Mesothelial cell of epicardium (in vitro differentiated cells): ENCODE measurements at regions not wholly inside any gene's neighbourhood (a gene's known extent, or its start where the extent isn't known, plus 50 kb on each side); places are given as distances from the start of the nearest gene placed in this dataset.

Experiments
- DNase-seq, 2 experiments: peaks; one replicate each; pipeline ENCODE4 v3.0.0; 2021; ENCODE audit warnings: low spot score in 2 of 2; ENCODE audit not compliant: unreplicated experiment in 2 of 2
- H3K27ac Mint-ChIP-seq: 2 replicates; pipeline ENCODE4 v1.8.0; 2021; ENCODE audit warnings: mixed read lengths
- H3K27me3 Mint-ChIP-seq: 2 replicates; pipeline ENCODE4 v1.8.0; 2021; ENCODE audit warnings: low read depth, mixed read lengths
- H3K36me3 Mint-ChIP-seq: 2 replicates; pipeline ENCODE4 v1.8.0; 2021; ENCODE audit warnings: mixed read lengths
- H3K4me1 Mint-ChIP-seq: 2 replicates; pipeline ENCODE4 v1.8.0; 2021; ENCODE audit warnings: mixed read lengths
- H3K4me3 Mint-ChIP-seq: 2 replicates; pipeline ENCODE4 v1.8.0; 2021; ENCODE audit warnings: mild to moderate bottlenecking, moderate library complexity, mixed read lengths
- H3K9me3 Mint-ChIP-seq: 2 replicates; pipeline ENCODE4 v1.8.0; 2021; ENCODE audit warnings: mixed read lengths
- CTCF ChIP-seq: fragments of 200-600 bp; sonication (generic); IDR thresholded peaks from one replicate; pipeline ENCODE4 v1.5.0; 2021; ENCODE audit warnings: antibody characterized with exemption; ENCODE audit not compliant: unreplicated experiment

GRCh38 chr1:196070940-196071339 is 537.3 kb downstream of the KCNT2 start:
- no peak for DNase-seq
- no peak overlapping the region for H3K4me3 Mint-ChIP-seq
- no peaks in the 10 kb centered on the region for H3K9me3 Mint-ChIP-seq
- H3K27ac Mint-ChIP-seq = no peak overlapping the region
- H3K27me3 Mint-ChIP-seq = no peaks in the 10 kb centered on the region
- no peaks in the 10 kb centered on the region for H3K36me3 Mint-ChIP-seq
- no peak for TF ChIP-seq CTCF
- H3K4me1 Mint-ChIP-seq = no peaks in the 10 kb centered on the region

DNA sequence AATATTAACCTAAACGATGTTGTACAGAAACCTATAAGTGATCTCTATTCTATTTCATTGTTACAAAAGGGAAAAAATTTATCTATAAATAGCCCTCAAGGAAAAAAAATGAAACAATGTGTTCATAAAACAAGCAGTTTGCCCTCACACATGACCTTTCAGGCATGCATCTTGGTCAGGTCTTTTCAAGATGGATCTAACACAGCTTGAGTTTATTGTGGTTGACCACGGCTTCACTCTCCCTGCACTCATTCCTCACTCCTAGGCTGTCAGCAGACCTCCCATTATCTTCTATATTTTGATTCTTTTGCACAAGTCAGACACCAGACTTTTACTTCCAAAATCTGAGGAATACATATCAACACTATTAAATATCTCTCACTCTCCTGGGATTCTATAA is 544.3 kb downstream of the KCNT2 start:
- no peak for DNase-seq
- Mint-ChIP-seq H3K27ac (no peak overlapping the region), H3K4me1 (peaks cover 11% of the 10 kb centered on the region), H3K9me3 (no peaks in the 10 kb centered on the region), H3K4me3 (no peak overlapping the region), H3K27me3 (no peaks in the 10 kb centered on the region), H3K36me3 (no peaks in the 10 kb centered on the region)
- TF ChIP-seq CTCF = no peak

- no peaks in the 10 kb centered on the region for H3K9me3 Mint-ChIP-seq
- no peak overlapping the region for H3K27ac Mint-ChIP-seq
- no peak for TF ChIP-seq CTCF
- no peaks in the 10 kb centered on the region for H3K27me3 Mint-ChIP-seq
- no peak for DNase-seq
- H3K36me3 Mint-ChIP-seq = no peaks in the 10 kb centered on the region
- peaks cover 11% of the 10 kb centered on the region for H3K4me1 Mint-ChIP-seq
- no peak overlapping the region for H3K4me3 Mint-ChIP-seq
These were observed 544.9 kb downstream of the KCNT2 start for GRCh38 chr1:196063294-196063693.

DNA sequence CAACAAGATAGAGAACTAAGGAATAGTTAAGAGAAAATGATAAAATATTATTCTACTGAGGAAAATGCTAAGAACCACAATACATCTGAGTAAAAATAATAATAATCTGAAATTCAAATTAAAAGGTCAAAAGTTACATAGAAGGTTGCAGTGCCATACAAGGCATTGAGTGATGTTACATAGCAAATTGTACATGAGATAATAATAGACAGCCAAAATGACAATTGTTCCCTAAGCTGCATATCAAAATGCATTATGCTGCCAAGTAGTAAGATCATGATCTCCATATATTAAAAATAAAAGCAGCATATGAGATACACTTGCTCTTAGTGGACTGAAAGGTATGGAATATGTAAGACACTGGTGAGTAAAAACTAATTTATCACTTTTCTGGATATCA is 547.7 kb downstream of the KCNT2 start:
- Mint-ChIP-seq H3K9me3 (no peaks in the 10 kb centered on the region), H3K27ac (no peak overlapping the region), H3K4me3 (no peak overlapping the region), H3K36me3 (no peaks in the 10 kb centered on the region), H3K27me3 (no peaks in the 10 kb centered on the region), H3K4me1 (peaks cover 11% of the 10 kb centered on the region)
- no peak for DNase-seq
- TF ChIP-seq CTCF = no peak

GRCh38 chr1:196059210-196059609 is 549.0 kb downstream of the KCNT2 start:
- H3K9me3 Mint-ChIP-seq = peaks cover 4% of the 10 kb centered on the region
- H3K4me1 Mint-ChIP-seq = peaks cover 11% of the 10 kb centered on the region
- H3K36me3 Mint-ChIP-seq = no peaks in the 10 kb centered on the region
- no peak for TF ChIP-seq CTCF
- H3K27me3 Mint-ChIP-seq = no peaks in the 10 kb centered on the region
- H3K27ac Mint-ChIP-seq = no peak overlapping the region
- H3K4me3 Mint-ChIP-seq = no peak overlapping the region
- DNase-seq = no peak

DNA sequence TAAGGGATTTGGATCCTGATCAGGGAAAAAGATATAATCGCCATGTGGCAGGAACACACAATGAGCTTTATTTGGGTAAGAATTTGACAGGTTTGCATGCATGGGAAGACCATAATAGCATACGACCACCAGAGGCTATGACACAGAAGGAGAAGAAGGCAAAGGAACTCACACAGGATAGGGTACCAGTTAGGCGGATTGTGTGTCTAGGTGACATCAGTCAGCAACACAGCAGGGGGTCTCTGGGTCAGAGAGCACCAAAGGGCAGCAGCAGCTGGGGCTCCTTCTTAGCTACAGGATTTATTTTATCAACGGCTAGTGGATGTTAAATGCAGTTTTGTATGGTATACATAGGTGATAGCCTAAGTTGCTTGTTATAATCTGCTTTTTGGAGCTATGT is 551.3 kb downstream of the KCNT2 start:
- no peak for TF ChIP-seq CTCF
- Mint-ChIP-seq H3K27ac (no peak overlapping the region), H3K9me3 (peaks cover 4% of the 10 kb centered on the region), H3K27me3 (no peaks in the 10 kb centered on the region), H3K4me3 (no peak overlapping the region), H3K4me1 (peaks cover 5% of the 10 kb centered on the region), H3K36me3 (no peaks in the 10 kb centered on the region)
- DNase-seq = no peak
